ENCODE measurements at regions not wholly inside any gene's neighbourhood (a gene's known extent, or its start where the extent isn't known, plus 50 kb on each side); places are given as distances from the start of the nearest gene placed in this dataset.

GRCh38 chr16:6360641-6361040 is 972.0 kb upstream of the RBFOX1 start:
- TF ChIP-seq POLR2A (IDR thresholded peaks at IDR 0.05; ENCODE audit: low read depth, low read length), result no peak
- TF ChIP-seq FOS (IDR thresholded peaks at IDR 0.05; ENCODE audit: borderline replicate concordance, insufficient read depth, low read length), result no peak
- no peak for TF ChIP-seq CTCF (IDR thresholded peaks at IDR 0.05; ENCODE audit: extremely low read depth in 1 of 2, insufficient read depth in 1 of 2, low read depth in 1 of 2, low read length in 2 of 2)
- no peak for TF ChIP-seq POLR2AphosphoS5 (IDR thresholded peaks at IDR 0.05; ENCODE audit: insufficient read depth, low read depth, low read length)
- TF ChIP-seq MAX (IDR thresholded peaks at IDR 0.05; ENCODE audit: insufficient read depth, insufficient read length), result no peak
